Keratinocyte (primary cell): ENCODE measurements at regions not wholly inside any gene's neighbourhood (a gene's known extent, or its start where the extent isn't known, plus 50 kb on each side); places are given as distances from the start of the nearest gene placed in this dataset.

ENCODE experiments used
- DNase-seq: peaks from one replicate; pipeline ENCODE4 v3.0.0-alpha.2; 2011; ENCODE audit warnings: low read depth, missing footprints, low spot score
- FAIRE-seq: peaks from 2 replicates; lab custom pipeline; 2011; peaks lifted over from hg19 to GRCh38; lab: Jason Lieb, UNC
- H2AFZ ChIP-seq: 2 replicates; pipeline ENCODE4 v1.6.0; 2012; ENCODE audit warnings: low read length, control low read depth, inconsistent platforms; ENCODE audit not compliant: control insufficient read depth
- H3K27ac ChIP-seq: 2 replicates; pipeline ENCODE4 v1.5.1; 2011; ENCODE audit warnings: low read length; ENCODE audit not compliant: control insufficient read depth, insufficient read depth
- H3K27me3 ChIP-seq: 3 replicates; pipeline ENCODE4 v1.6.0; 2011; ENCODE audit warnings: low read length; ENCODE audit not compliant: control insufficient read depth, insufficient read depth; ENCODE audit errors: extremely low read depth
- H3K36me3 ChIP-seq, 2 experiments: 2 replicates in 1 of 2; 3 replicates in 1 of 2; pipeline ENCODE4 v1.5.1; 2011; ENCODE audit warnings: low read length in 2 of 2, mild to moderate bottlenecking in 1 of 2; ENCODE audit not compliant: control insufficient read depth in 2 of 2, insufficient read depth in 2 of 2; ENCODE audit errors: extremely low read depth in 1 of 2
- H3K4me1 ChIP-seq: 3 replicates; pipeline ENCODE4 v1.5.1; 2011; ENCODE audit warnings: low read length; ENCODE audit not compliant: control insufficient read depth, insufficient read depth; ENCODE audit errors: extremely low read depth
- H3K4me2 ChIP-seq: 3 replicates; pipeline ENCODE4 v1.6.0; 2011; ENCODE audit warnings: low read depth, low read length; ENCODE audit not compliant: control insufficient read depth, insufficient read depth; ENCODE audit errors: extremely low read depth
- H3K4me3 ChIP-seq, 3 experiments: fragments of 200-600 bp in 1 of 3; sonication (generic) in 1 of 3; 2 replicates in 2 of 3; 3 replicates in 1 of 3; pipeline ENCODE4 v1.5.1; 2011 to 2016; ENCODE audit warnings: low read length in 3 of 3, mild to moderate bottlenecking in 3 of 3, control low read depth in 2 of 3, inconsistent platforms in 1 of 3, low read depth in 1 of 3, mixed read lengths in 1 of 3, mixed run types in 1 of 3, moderate library complexity in 1 of 3; ENCODE audit not compliant: control insufficient read depth in 2 of 3, insufficient read depth in 2 of 3; ENCODE audit errors: extremely low read depth in 1 of 3
- H3K79me2 ChIP-seq: 2 replicates; pipeline ENCODE4 v1.6.0; 2012; ENCODE audit warnings: low read length; ENCODE audit not compliant: control insufficient read depth, insufficient read depth
- H3K9ac ChIP-seq: 3 replicates; pipeline ENCODE4 v1.6.0; 2011; ENCODE audit warnings: low read length; ENCODE audit not compliant: control insufficient read depth, insufficient read depth; ENCODE audit errors: extremely low read depth
- H3K9me1 ChIP-seq: 3 replicates; pipeline ENCODE4 v1.6.0; 2011; ENCODE audit warnings: low read length; ENCODE audit not compliant: control insufficient read depth, insufficient read depth; ENCODE audit errors: extremely low read depth
- H3K9me3 ChIP-seq: 2 replicates; pipeline ENCODE4 v1.5.1; 2012; ENCODE audit warnings: low read depth, low read length; ENCODE audit not compliant: control insufficient read depth
- H4K20me1 ChIP-seq: 3 replicates; pipeline ENCODE4 v1.6.0; 2011; ENCODE audit warnings: low read length; ENCODE audit not compliant: control insufficient read depth, insufficient read depth; ENCODE audit errors: extremely low read depth
- EZH2 ChIP-seq: IDR thresholded peaks from one replicate; pipeline ENCODE4 v1.6.1; 2012; ENCODE audit warnings: inconsistent platforms, mild to moderate bottlenecking, low read length, moderate library complexity
- dilution Hi-C: fragments of 300-500 bp; cut with MboI; formaldehyde crosslinking; loops from one replicate; pipeline ENCODE4 v1.7.0; 2020; ENCODE audit warnings: low sequenced_read_pairs; ENCODE audit not compliant: extremely low pct_ligation_motif_present
- TF ChIP-seq, protein P1 (sequence below), 3 experiments: IDR thresholded peaks in 1 of 3; conservative IDR thresholded peaks in 1 of 3; optimal IDR thresholded peaks in 1 of 3; 2 replicates in 2 of 3; 3 replicates in 1 of 3; pipeline versions ENCODE3 to v1.5.1; 2011; ENCODE audit warnings: low read length in 3 of 3, mild to moderate bottlenecking in 3 of 3, moderate library complexity in 2 of 3, control low read depth in 1 of 3, inconsistent platforms in 1 of 3; ENCODE audit not compliant: insufficient read depth in 2 of 3; ENCODE audit errors: extremely low read depth in 1 of 3

DNA sequence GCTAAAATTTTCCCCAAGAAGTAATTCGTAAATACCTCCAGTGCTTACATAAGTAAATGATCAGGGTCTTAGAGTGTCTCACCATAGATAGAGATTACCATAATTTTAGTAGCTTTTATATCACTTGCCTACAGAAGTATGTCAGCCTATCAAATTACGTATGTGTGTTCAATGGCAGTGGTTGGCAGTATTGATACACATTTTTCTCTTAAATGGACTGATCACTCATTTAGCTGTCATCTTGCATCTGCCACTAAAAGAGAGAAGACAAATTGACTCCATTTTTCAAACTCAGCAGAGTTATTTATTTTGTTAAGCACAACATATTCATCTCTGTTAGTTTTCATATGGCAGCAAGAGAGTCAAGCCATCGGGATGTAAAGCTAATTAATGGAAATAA is 413.1 kb upstream of the CLEC14A start:
- no peak overlapping the region for H3K27ac ChIP-seq
- dilution Hi-C loops: no loop called here
- H3K36me3 ChIP-seq: no peaks in the 10 kb centered on the region
- no peak for TF ChIP-seq EZH2
- DNase-seq: no peak
- no peak overlapping the region for H3K9ac ChIP-seq
- no peak overlapping the region for H2AFZ ChIP-seq
- H3K9me1 ChIP-seq: no peaks in the 10 kb centered on the region
- H3K4me1 ChIP-seq: no peaks in the 10 kb centered on the region
- H3K4me2 ChIP-seq: no peak overlapping the region
- H3K79me2 ChIP-seq: no peaks in the 10 kb centered on the region
- no peaks in the 10 kb centered on the region for H3K27me3 ChIP-seq
- no peaks in the 10 kb centered on the region for H3K9me3 ChIP-seq
- H4K20me1 ChIP-seq: no peaks in the 10 kb centered on the region
- H3K4me3 ChIP-seq: no peak overlapping the region
- FAIRE-seq: no peak

- H3K4me3 ChIP-seq: no peak overlapping the region
- no peak overlapping the region for H3K9ac ChIP-seq
- no peak overlapping the region for H3K27ac ChIP-seq
- H3K36me3 ChIP-seq: no peaks in the 10 kb centered on the region
- no peak for FAIRE-seq
- no peak for TF ChIP-seq EZH2
- TF ChIP-seq, protein P1, sequence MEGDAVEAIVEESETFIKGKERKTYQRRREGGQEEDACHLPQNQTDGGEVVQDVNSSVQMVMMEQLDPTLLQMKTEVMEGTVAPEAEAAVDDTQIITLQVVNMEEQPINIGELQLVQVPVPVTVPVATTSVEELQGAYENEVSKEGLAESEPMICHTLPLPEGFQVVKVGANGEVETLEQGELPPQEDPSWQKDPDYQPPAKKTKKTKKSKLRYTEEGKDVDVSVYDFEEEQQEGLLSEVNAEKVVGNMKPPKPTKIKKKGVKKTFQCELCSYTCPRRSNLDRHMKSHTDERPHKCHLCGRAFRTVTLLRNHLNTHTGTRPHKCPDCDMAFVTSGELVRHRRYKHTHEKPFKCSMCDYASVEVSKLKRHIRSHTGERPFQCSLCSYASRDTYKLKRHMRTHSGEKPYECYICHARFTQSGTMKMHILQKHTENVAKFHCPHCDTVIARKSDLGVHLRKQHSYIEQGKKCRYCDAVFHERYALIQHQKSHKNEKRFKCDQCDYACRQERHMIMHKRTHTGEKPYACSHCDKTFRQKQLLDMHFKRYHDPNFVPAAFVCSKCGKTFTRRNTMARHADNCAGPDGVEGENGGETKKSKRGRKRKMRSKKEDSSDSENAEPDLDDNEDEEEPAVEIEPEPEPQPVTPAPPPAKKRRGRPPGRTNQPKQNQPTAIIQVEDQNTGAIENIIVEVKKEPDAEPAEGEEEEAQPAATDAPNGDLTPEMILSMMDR (optimal IDR thresholded peaks at IDR 0.05 in 1 of 3, IDR thresholded peaks at IDR 0.05 in 1 of 3, conservative IDR thresholded peaks at IDR 0.05 in 1 of 3; ENCODE audit: extremely low read depth in 1 of 3, insufficient read depth in 2 of 3, low read length in 3 of 3): no peak
- H3K79me2 ChIP-seq: no peaks in the 10 kb centered on the region
- no peak overlapping the region for H2AFZ ChIP-seq
- no peaks in the 10 kb centered on the region for H4K20me1 ChIP-seq
- no peaks in the 10 kb centered on the region for H3K9me3 ChIP-seq
- H3K27me3 ChIP-seq: no peaks in the 10 kb centered on the region
- no peaks in the 10 kb centered on the region for H3K4me1 ChIP-seq
- dilution Hi-C loops: no loop called here
- no peak for DNase-seq
- H3K4me2 ChIP-seq: no peak overlapping the region
- H3K9me1 ChIP-seq: no peaks in the 10 kb centered on the region
Observed at GRCh38 chr14:38663382-38663781, 407.5 kb upstream of the CLEC14A start.

GRCh38 chr14:38662781-38663180 is 406.9 kb upstream of the CLEC14A start:
- Histone ChIP-seq H3K27me3 (no peaks in the 10 kb centered on the region), H3K4me1 (no peaks in the 10 kb centered on the region), H2AFZ (no peak overlapping the region), H3K4me3 (no peak overlapping the region), H3K9ac (no peak overlapping the region), H4K20me1 (no peaks in the 10 kb centered on the region), H3K36me3 (no peaks in the 10 kb centered on the region), H3K27ac (no peak overlapping the region), H3K9me3 (no peaks in the 10 kb centered on the region), H3K9me1 (no peaks in the 10 kb centered on the region), H3K79me2 (no peaks in the 10 kb centered on the region), H3K4me2 (no peak overlapping the region)
- TF ChIP-seq EZH2: no peak
- TF ChIP-seq, protein P1 (optimal IDR thresholded peaks at IDR 0.05 in 1 of 3, IDR thresholded peaks at IDR 0.05 in 1 of 3, conservative IDR thresholded peaks at IDR 0.05 in 1 of 3; ENCODE audit: extremely low read depth in 1 of 3, insufficient read depth in 2 of 3, low read length in 3 of 3): no peak
- dilution Hi-C loops: no loop called here
- DNase-seq (no peak), FAIRE-seq (no peak)
